Umbilical cord (tissue), 1 donor: ENCODE measurements at regions not wholly inside any gene's neighbourhood (a gene's known extent, or its start where the extent isn't known, plus 50 kb on each side); places are given as distances from the start of the nearest gene placed in this dataset.

Experiments used
- DNase-seq: peaks from one replicate; pipeline ENCODE4 v3.0.0-alpha.2; 2015; ENCODE audit warnings: low spot score

GRCh38 chr1:82597141-82597540 is 796.4 kb downstream of the ADGRL2 start:
- DNase-seq = no peak

- DNase-seq = no peak
Measured at GRCh38 chr1:82593561-82593960, 792.8 kb downstream of the ADGRL2 start.

- no peak for DNase-seq
Measured at GRCh38 chr1:82589588-82589987, 788.9 kb downstream of the ADGRL2 start.

- DNase-seq = no peak
Measured at GRCh38 chr1:82587371-82587770, 786.6 kb downstream of the ADGRL2 start.

GRCh38 chr1:82586473-82586872 is 785.7 kb downstream of the ADGRL2 start:
- no peak for DNase-seq

- DNase-seq = no peak
Measured at GRCh38 chr1:82582347-82582746, 781.6 kb downstream of the ADGRL2 start.

- no peak for DNase-seq
Measured at GRCh38 chr1:82578086-82578726, 777.5 kb downstream of the ADGRL2 start.

GRCh38 chr1:82567348-82567747 is 766.6 kb downstream of the ADGRL2 start:
- no peak for DNase-seq

GRCh38 chr1:82565546-82565945 is 764.8 kb downstream of the ADGRL2 start:
- peak; percentile 31 for DNase-seq

- peak; percentile 48 for DNase-seq
Measured at GRCh38 chr1:82565146-82565545, 764.4 kb downstream of the ADGRL2 start.

- peak; percentile 26 for DNase-seq
Measured at GRCh38 chr1:82564333-82564732, 763.6 kb downstream of the ADGRL2 start.

GRCh38 chr1:82562448-82562847 is 761.7 kb downstream of the ADGRL2 start:
- DNase-seq = no peak

GRCh38 chr1:82560566-82560965 is 759.8 kb downstream of the ADGRL2 start:
- DNase-seq = no peak

GRCh38 chr1:82555501-82555900 is 754.8 kb downstream of the ADGRL2 start:
- DNase-seq = no peak

- DNase-seq = peak; percentile 54
Measured at GRCh38 chr1:82549841-82550240, 749.1 kb downstream of the ADGRL2 start.

GRCh38 chr1:82542766-82543165 is 742.0 kb downstream of the ADGRL2 start:
- no peak for DNase-seq

- no peak for DNase-seq
Measured at GRCh38 chr1:82542141-82542540, 741.4 kb downstream of the ADGRL2 start.

- DNase-seq = no peak
Measured at GRCh38 chr1:82540006-82540405, 739.3 kb downstream of the ADGRL2 start.

GRCh38 chr1:82538876-82539275 is 738.1 kb downstream of the ADGRL2 start:
- peak; percentile 35 for DNase-seq

GRCh38 chr1:82534996-82535395 is 734.3 kb downstream of the ADGRL2 start:
- no peak for DNase-seq

- DNase-seq = no peak
Measured at GRCh38 chr1:82525378-82525777, 724.6 kb downstream of the ADGRL2 start.

- DNase-seq = no peak
Measured at GRCh38 chr1:82520611-82521010, 719.9 kb downstream of the ADGRL2 start.

GRCh38 chr1:82517586-82517985 is 716.9 kb downstream of the ADGRL2 start:
- DNase-seq = peak; percentile 40

GRCh38 chr1:82515650-82516049 is 714.9 kb downstream of the ADGRL2 start:
- DNase-seq = no peak
